ENCODE measurements at regions not wholly inside any gene's neighbourhood (a gene's known extent, or its start where the extent isn't known, plus 50 kb on each side); places are given as distances from the start of the nearest gene placed in this dataset.

DNA sequence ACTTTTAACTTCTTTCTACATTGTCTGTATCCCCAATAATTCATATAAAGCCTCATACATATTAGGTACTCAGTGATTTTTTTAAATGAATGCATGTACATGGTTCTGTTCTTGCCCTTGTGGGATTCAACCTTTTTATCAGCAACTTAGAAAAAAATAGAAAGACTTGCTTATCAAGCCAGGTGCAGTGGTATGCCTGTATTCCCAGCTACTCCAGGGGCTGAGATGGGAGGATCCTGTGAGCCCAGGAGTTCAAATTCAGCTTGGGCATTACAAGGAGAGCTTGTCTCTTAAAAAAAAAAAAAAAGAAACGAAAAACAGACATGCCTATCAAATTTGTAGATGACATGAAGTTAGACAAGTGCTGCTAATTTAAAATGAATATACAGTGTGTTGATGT lies 54.2 kb upstream of the MYCBP2 start:
- TF ChIP-seq CTCF (IDR thresholded peaks at IDR 0.05; ENCODE audit: extremely low read depth, missing control alignments), result no peak
- DNase-seq (ENCODE audit: low spot score), result no peak

DNA sequence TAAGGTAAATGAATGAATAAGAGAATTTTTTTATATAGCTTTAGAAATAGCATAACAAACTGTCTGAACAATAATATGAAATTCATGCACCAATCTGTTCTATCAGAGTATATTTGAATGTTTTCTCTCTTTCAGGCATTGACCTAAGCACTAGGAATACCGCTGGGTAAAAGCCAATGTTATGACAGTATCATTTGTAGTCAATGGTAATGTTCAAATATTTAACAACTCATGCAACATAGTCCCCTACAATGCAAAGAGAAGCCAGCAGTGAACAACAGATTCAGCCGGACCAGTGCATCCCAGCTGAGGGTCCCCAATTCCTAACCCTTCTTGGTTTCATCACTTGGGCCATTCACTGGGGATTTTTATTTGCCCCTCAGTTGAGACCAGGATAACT lies 52.6 kb upstream of the MYCBP2 start:
- no peak for TF ChIP-seq CTCF (IDR thresholded peaks at IDR 0.05; ENCODE audit: extremely low read depth, missing control alignments)
- no peak for DNase-seq (ENCODE audit: low spot score)

- no peak for DNase-seq (ENCODE audit: low spot score)
- TF ChIP-seq CTCF (IDR thresholded peaks at IDR 0.05; ENCODE audit: extremely low read depth, missing control alignments), result no peak
Measured at GRCh38 chr13:77378662-77379061, 51.8 kb upstream of the MYCBP2 start.

GRCh38 chr13:77377016-77377415 lies 50.1 kb upstream of the MYCBP2 start:
- TF ChIP-seq CTCF (IDR thresholded peaks at IDR 0.05; ENCODE audit: extremely low read depth, missing control alignments), result no peak
- DNase-seq (ENCODE audit: low spot score), result no peak
